ENCODE measurements at regions not wholly inside any gene's neighbourhood (a gene's known extent, or its start where the extent isn't known, plus 50 kb on each side); places are given as distances from the start of the nearest gene placed in this dataset.

- H3K27ac ChIP-seq (ENCODE audit: low read depth) = no peak overlapping the region
- WGBS = 59% methylated on average over 5 of the region's 5 CpGs
- no peak for DNase-seq (ENCODE audit: extremely low spot score)
Measured at GRCh38 chr5:60386436-60387050, 313.4 kb downstream of the DEPDC1B start.

GRCh38 chr5:60382716-60383115 lies 317.2 kb downstream of the DEPDC1B start:
- Histone ChIP-seq H3K4me3 (ENCODE audit: low read depth, low read length) (no peak overlapping the region), H3K36me3 (ENCODE audit: insufficient read depth) (no peaks in the 10 kb centered on the region), H3K27ac (ENCODE audit: low read depth) (no peak overlapping the region), H3K4me1 (ENCODE audit: insufficient read depth) (no peaks in the 10 kb centered on the region)
- WGBS = 55% methylated on average over 3 of the region's 3 CpGs
- peak; percentile 14 for DNase-seq (ENCODE audit: extremely low spot score)

More at GRCh38 chr5:60386436-60387050, 313.4 kb downstream of the DEPDC1B start:
- H3K36me3 ChIP-seq (ENCODE audit: insufficient read depth) = no peaks in the 10 kb centered on the region
- no peak overlapping the region for H3K4me3 ChIP-seq (ENCODE audit: low read depth, low read length)
- H3K4me1 ChIP-seq (ENCODE audit: insufficient read depth) = no peaks in the 10 kb centered on the region

- H3K4me1 ChIP-seq (ENCODE audit: insufficient read depth) = no peaks in the 10 kb centered on the region
- no peak overlapping the region for H3K4me3 ChIP-seq (ENCODE audit: low read depth, low read length)
- 98% methylated on average over 4 of the region's 4 CpGs for WGBS
- H3K27ac ChIP-seq (ENCODE audit: low read depth) = no peak overlapping the region
- no peaks in the 10 kb centered on the region for H3K36me3 ChIP-seq (ENCODE audit: insufficient read depth)
- no peak for DNase-seq (ENCODE audit: extremely low spot score)
Measured at GRCh38 chr5:60379907-60380306, 320.1 kb downstream of the DEPDC1B start.

- Histone ChIP-seq H3K27ac (ENCODE audit: low read depth) (no peak overlapping the region), H3K4me3 (ENCODE audit: low read depth, low read length) (no peak overlapping the region), H3K36me3 (ENCODE audit: insufficient read depth) (no peaks in the 10 kb centered on the region), H3K4me1 (ENCODE audit: insufficient read depth) (no peaks in the 10 kb centered on the region)
- WGBS = 91% methylated on average over 1 of the region's 1 CpG
- no peak for DNase-seq (ENCODE audit: extremely low spot score)
Measured at GRCh38 chr5:60377826-60378225, 322.1 kb downstream of the DEPDC1B start.

GRCh38 chr5:60376860-60377259 lies 323.1 kb downstream of the DEPDC1B start:
- no peak overlapping the region for H3K4me3 ChIP-seq (ENCODE audit: low read depth, low read length)
- no peak for DNase-seq (ENCODE audit: extremely low spot score)
- no peaks in the 10 kb centered on the region for H3K4me1 ChIP-seq (ENCODE audit: insufficient read depth)
- WGBS = 93% methylated on average over 4 of the region's 4 CpGs
- no peak overlapping the region for H3K27ac ChIP-seq (ENCODE audit: low read depth)
- H3K36me3 ChIP-seq (ENCODE audit: insufficient read depth) = no peaks in the 10 kb centered on the region

- H3K27ac ChIP-seq (ENCODE audit: low read depth) = no peak overlapping the region
- H3K36me3 ChIP-seq (ENCODE audit: insufficient read depth) = no peaks in the 10 kb centered on the region
- H3K4me1 ChIP-seq (ENCODE audit: insufficient read depth) = no peaks in the 10 kb centered on the region
- 81% methylated on average over 5 of the region's 5 CpGs for WGBS
- H3K4me3 ChIP-seq (ENCODE audit: low read depth, low read length) = no peak overlapping the region
- no peak for DNase-seq (ENCODE audit: extremely low spot score)
Measured at GRCh38 chr5:60374409-60374808, 325.6 kb downstream of the DEPDC1B start.

GRCh38 chr5:60372786-60373185 lies 327.2 kb downstream of the DEPDC1B start:
- H3K36me3 ChIP-seq (ENCODE audit: insufficient read depth) = no peaks in the 10 kb centered on the region
- H3K4me1 ChIP-seq (ENCODE audit: insufficient read depth) = no peaks in the 10 kb centered on the region
- H3K27ac ChIP-seq (ENCODE audit: low read depth) = no peak overlapping the region
- no peak for DNase-seq (ENCODE audit: extremely low spot score)
- 80% methylated on average over 7 of the region's 7 CpGs for WGBS
- no peak overlapping the region for H3K4me3 ChIP-seq (ENCODE audit: low read depth, low read length)

GRCh38 chr5:60371065-60371464 lies 328.9 kb downstream of the DEPDC1B start:
- 78% methylated on average over 7 of the region's 7 CpGs for WGBS
- no peaks in the 10 kb centered on the region for H3K4me1 ChIP-seq (ENCODE audit: insufficient read depth)
- no peak overlapping the region for H3K4me3 ChIP-seq (ENCODE audit: low read depth, low read length)
- H3K27ac ChIP-seq (ENCODE audit: low read depth) = no peak overlapping the region
- DNase-seq (ENCODE audit: extremely low spot score) = no peak
- H3K36me3 ChIP-seq (ENCODE audit: insufficient read depth) = no peaks in the 10 kb centered on the region

- Histone ChIP-seq H3K4me3 (ENCODE audit: low read depth, low read length) (no peak overlapping the region), H3K27ac (ENCODE audit: low read depth) (no peak overlapping the region), H3K36me3 (ENCODE audit: insufficient read depth) (no peaks in the 10 kb centered on the region), H3K4me1 (ENCODE audit: insufficient read depth) (no peaks in the 10 kb centered on the region)
- DNase-seq (ENCODE audit: extremely low spot score) = no peak
- 95% methylated on average over 5 of the region's 5 CpGs for WGBS
Measured at GRCh38 chr5:60370508-60370907, 329.5 kb downstream of the DEPDC1B start.

GRCh38 chr5:60369391-60369790 lies 330.6 kb downstream of the DEPDC1B start:
- H3K4me1 ChIP-seq (ENCODE audit: insufficient read depth) = no peaks in the 10 kb centered on the region
- no peak for DNase-seq (ENCODE audit: extremely low spot score)
- H3K27ac ChIP-seq (ENCODE audit: low read depth) = no peak overlapping the region
- H3K4me3 ChIP-seq (ENCODE audit: low read depth, low read length) = no peak overlapping the region
- H3K36me3 ChIP-seq (ENCODE audit: insufficient read depth) = no peaks in the 10 kb centered on the region
- 97% methylated on average over 4 of the region's 4 CpGs for WGBS

GRCh38 chr5:60368100-60368499 lies 331.9 kb downstream of the DEPDC1B start:
- no peaks in the 10 kb centered on the region for H3K4me1 ChIP-seq (ENCODE audit: insufficient read depth)
- no peak overlapping the region for H3K4me3 ChIP-seq (ENCODE audit: low read depth, low read length)
- no peak overlapping the region for H3K27ac ChIP-seq (ENCODE audit: low read depth)
- WGBS = 85% methylated on average over 5 of the region's 5 CpGs
- no peak for DNase-seq (ENCODE audit: extremely low spot score)
- no peaks in the 10 kb centered on the region for H3K36me3 ChIP-seq (ENCODE audit: insufficient read depth)

- H3K27ac ChIP-seq (ENCODE audit: low read depth) = no peak overlapping the region
Measured at GRCh38 chr5:60366489-60366888, 333.5 kb downstream of the DEPDC1B start.

GRCh38 chr5:60365001-60365400 lies 335.0 kb downstream of the DEPDC1B start:
- WGBS = 60% methylated on average over 1 of the region's 1 CpG
- no peak for DNase-seq (ENCODE audit: extremely low spot score)
- Histone ChIP-seq H3K27ac (ENCODE audit: low read depth) (no peak overlapping the region), H3K36me3 (ENCODE audit: insufficient read depth) (no peaks in the 10 kb centered on the region), H3K4me3 (ENCODE audit: low read depth, low read length) (no peak overlapping the region), H3K4me1 (ENCODE audit: insufficient read depth) (no peaks in the 10 kb centered on the region)

More at GRCh38 chr5:60366489-60366888, 333.5 kb downstream of the DEPDC1B start:
- WGBS = 20% methylated on average over 2 of the region's 2 CpGs
- no peak overlapping the region for H3K4me3 ChIP-seq (ENCODE audit: low read depth, low read length)
- H3K36me3 ChIP-seq (ENCODE audit: insufficient read depth) = no peaks in the 10 kb centered on the region
- H3K4me1 ChIP-seq (ENCODE audit: insufficient read depth) = no peaks in the 10 kb centered on the region
- no peak for DNase-seq (ENCODE audit: extremely low spot score)

GRCh38 chr5:60362158-60362557 lies 337.8 kb downstream of the DEPDC1B start:
- Histone ChIP-seq H3K36me3 (ENCODE audit: insufficient read depth) (no peaks in the 10 kb centered on the region), H3K27ac (ENCODE audit: low read depth) (no peak overlapping the region), H3K4me1 (ENCODE audit: insufficient read depth) (no peaks in the 10 kb centered on the region), H3K4me3 (ENCODE audit: low read depth, low read length) (no peak overlapping the region)
- no peak for DNase-seq (ENCODE audit: extremely low spot score)

GRCh38 chr5:60360355-60360754 lies 339.6 kb downstream of the DEPDC1B start:
- 79% methylated on average over 3 of the region's 3 CpGs for WGBS
- DNase-seq (ENCODE audit: extremely low spot score) = no peak
- Histone ChIP-seq H3K27ac (ENCODE audit: low read depth) (no peak overlapping the region), H3K4me3 (ENCODE audit: low read depth, low read length) (no peak overlapping the region), H3K36me3 (ENCODE audit: insufficient read depth) (no peaks in the 10 kb centered on the region), H3K4me1 (ENCODE audit: insufficient read depth) (no peaks in the 10 kb centered on the region)

Measured in urinary bladder (tissue), 3 donors.